Breast epithelium (tissue), 4 donors: ENCODE measurements at regions not wholly inside any gene's neighbourhood (a gene's known extent, or its start where the extent isn't known, plus 50 kb on each side); places are given as distances from the start of the nearest gene placed in this dataset.

Experiments
- DNase-seq, 2 donors: peaks; one replicate each; pipeline ENCODE4 v3.0.0-alpha.2; 2019; ENCODE audit warnings: low spot score in 2 of 2
- H3K27ac ChIP-seq, 2 donors: fragments of 200-600 bp; sonication (generic) in 1 of 2; one replicate each; pipeline ENCODE4 v1.5.1; 2016 to 2019; ENCODE audit warnings: mild to moderate bottlenecking in 1 of 2
- H3K27me3 ChIP-seq, 2 donors: fragments of 200-600 bp; sonication (generic) in 1 of 2; one replicate each; pipeline versions ENCODE4 v1.5.1 to v1.6.0; 2017 to 2019; ENCODE audit warnings: control low read depth in 1 of 2, mild to moderate bottlenecking in 1 of 2
- H3K36me3 ChIP-seq: fragments of 200-600 bp; one replicate; pipeline ENCODE4 v1.5.1; 2019
- H3K4me1 ChIP-seq, 2 donors: fragments of 200-600 bp; sonication (generic); one replicate each; pipeline ENCODE4 v1.5.1; 2016 to 2019; ENCODE audit warnings: control low read depth in 1 of 2
- H3K4me3 ChIP-seq, 3 donors: fragments of 200-600 bp; sonication (generic); 1 replicate in 2 of 3; 2 replicates in 1 of 3; pipeline ENCODE4 v1.5.1; 2016 to 2019; ENCODE audit warnings: mild to moderate bottlenecking in 3 of 3, moderate library complexity in 2 of 3
- H3K9me3 ChIP-seq, 2 donors: fragments of 200-600 bp; sonication (generic) in 1 of 2; one replicate each; pipeline ENCODE4 v1.5.1; 2016 to 2019; ENCODE audit warnings: control low read depth in 1 of 2
- CTCF ChIP-seq, 3 donors: fragments of 450-650 bp; IDR thresholded peaks; one replicate each; pipeline ENCODE4 v1.5.1; 2016 to 2017; ENCODE audit warnings: antibody characterized with exemption in 3 of 3, mild to moderate bottlenecking in 3 of 3, moderate library complexity in 3 of 3
- POLR2A ChIP-seq: fragments of 450-650 bp; IDR thresholded peaks from one replicate; pipeline ENCODE4 v1.6.1; 2016; ENCODE audit warnings: antibody characterized with exemption, mild to moderate bottlenecking, moderate library complexity
- POLR2AphosphoS5 ChIP-seq, 3 donors: sonication (generic); formaldehyde crosslinking; IDR thresholded peaks; one replicate each; pipeline ENCODE4 v1.6.1; 2017; ENCODE audit warnings: antibody characterized with exemption in 3 of 3
- intact Hi-C: fragments of 100-400 bp; cut with DNase I; formaldehyde crosslinking; loops from one replicate; pipeline ENCODE4 v1.15.1; 2023; ENCODE audit warnings: low total_unique reads

- no peaks in the 10 kb centered on the region for H3K27me3 ChIP-seq
- no peaks in the 10 kb centered on the region for H3K9me3 ChIP-seq
- no peaks in the 10 kb centered on the region for H3K36me3 ChIP-seq
- H3K4me3 ChIP-seq = no peak overlapping the region
- intact Hi-C loops = no loop called here
- no peak overlapping the region for H3K27ac ChIP-seq
- no peaks in the 10 kb centered on the region for H3K4me1 ChIP-seq
- TF ChIP-seq POLR2AphosphoS5 (IDR thresholded peaks at IDR 0.05) (no peak), POLR2A (no peak), CTCF (IDR thresholded peaks at IDR 0.05) (no peak)
- DNase-seq = no peak
These were observed 318.8 kb downstream of the ZEB2 start for GRCh38 chr2:144201126-144201525.

GRCh38 chr2:144198116-144198515 lies 321.8 kb downstream of the ZEB2 start:
- no peak for TF ChIP-seq POLR2A
- no peak for TF ChIP-seq CTCF (IDR thresholded peaks at IDR 0.05)
- TF ChIP-seq POLR2AphosphoS5 (IDR thresholded peaks at IDR 0.05) = no peak
- H3K27me3 ChIP-seq = no peaks in the 10 kb centered on the region
- no peak overlapping the region for H3K27ac ChIP-seq
- intact Hi-C loops = no loop called here
- no peaks in the 10 kb centered on the region for H3K36me3 ChIP-seq
- no peak for DNase-seq
- no peak overlapping the region for H3K4me3 ChIP-seq
- no peaks in the 10 kb centered on the region for H3K9me3 ChIP-seq
- H3K4me1 ChIP-seq = no peaks in the 10 kb centered on the region

GRCh38 chr2:144194326-144195071 lies 325.4 kb downstream of the ZEB2 start:
- Histone ChIP-seq H3K27ac (no peak overlapping the region), H3K4me1 (no peaks in the 10 kb centered on the region), H3K36me3 (no peaks in the 10 kb centered on the region), H3K4me3 (no peak overlapping the region), H3K9me3 (no peaks in the 10 kb centered on the region), H3K27me3 (no peaks in the 10 kb centered on the region)
- no peak for DNase-seq
- TF ChIP-seq CTCF (IDR thresholded peaks at IDR 0.05) (no peak), POLR2A (no peak), POLR2AphosphoS5 (IDR thresholded peaks at IDR 0.05) (no peak)
- intact Hi-C loops = no loop called here

GRCh38 chr2:144190908-144191605 lies 328.9 kb downstream of the ZEB2 start:
- H3K27me3 ChIP-seq = no peaks in the 10 kb centered on the region
- no peak overlapping the region for H3K4me3 ChIP-seq
- no peaks in the 10 kb centered on the region for H3K4me1 ChIP-seq
- H3K9me3 ChIP-seq = no peaks in the 10 kb centered on the region
- intact Hi-C loops = no loop called here
- H3K27ac ChIP-seq = no peak overlapping the region
- DNase-seq = no peak
- no peaks in the 10 kb centered on the region for H3K36me3 ChIP-seq
- no peak for TF ChIP-seq POLR2A
- no peak for TF ChIP-seq CTCF (IDR thresholded peaks at IDR 0.05)
- TF ChIP-seq POLR2AphosphoS5 (IDR thresholded peaks at IDR 0.05) = no peak

- H3K36me3 ChIP-seq = no peaks in the 10 kb centered on the region
- no peak for TF ChIP-seq POLR2A
- no peak for TF ChIP-seq POLR2AphosphoS5 (IDR thresholded peaks at IDR 0.05)
- TF ChIP-seq CTCF (IDR thresholded peaks at IDR 0.05) = no peak
- H3K27me3 ChIP-seq = no peaks in the 10 kb centered on the region
- peak in 1 of 2 donors; percentile 17 for DNase-seq
- H3K4me1 ChIP-seq = no peaks in the 10 kb centered on the region
- intact Hi-C loops = no loop called here
- peak overlapping the region in 2 of 3 donors; percentile 19 to 38 for H3K4me3 ChIP-seq
- H3K9me3 ChIP-seq = no peaks in the 10 kb centered on the region
- H3K27ac ChIP-seq = no peak overlapping the region
These were observed 336.2 kb downstream of the ZEB2 start for GRCh38 chr2:144183727-144184126.
